Right lobe of liver (tissue), 6 donors: ENCODE measurements at regions not wholly inside any gene's neighbourhood (a gene's known extent, or its start where the extent isn't known, plus 50 kb on each side); places are given as distances from the start of the nearest gene placed in this dataset.

ENCODE experiments used
- ATAC-seq, 4 donors: fragments of 200-7000 bp; cut with Tn5 transposase; one replicate each; pipeline ENCODE4 v1.9.1; 2020; ENCODE audit warnings: mild to moderate bottlenecking in 4 of 4, moderate library complexity in 4 of 4
- DNase-seq, 3 donors: peaks; one replicate each; pipeline ENCODE4 v3.0.0-alpha.2; 2020
- H3K27ac ChIP-seq, 3 donors: fragments of 200-600 bp; one replicate each; pipeline ENCODE4 v1.8.0; 2022
- H3K27me3 ChIP-seq, 2 donors: fragments of 200-600 bp; one replicate each; pipeline ENCODE4 v1.8.0; 2022
- H3K36me3 ChIP-seq, 4 donors: fragments of 200-600 bp; sonication (generic) in 1 of 4; one replicate each; pipeline versions ENCODE4 v1.5.1 to v1.8.0; 2017 to 2022; ENCODE audit warnings: control low read depth in 1 of 4
- H3K4me1 ChIP-seq, 4 donors: fragments of 200-600 bp; sonication (generic) in 1 of 4; one replicate each; pipeline versions ENCODE4 v1.5.1 to v1.8.0; 2017 to 2022; ENCODE audit warnings: control low read depth in 1 of 4
- H3K4me3 ChIP-seq, 3 donors: fragments of 200-600 bp; one replicate each; pipeline ENCODE4 v1.8.0; 2022
- H3K9me3 ChIP-seq, 4 donors: fragments of 200-600 bp; sonication (generic) in 1 of 4; one replicate each; pipeline versions ENCODE4 v1.5.1 to v1.8.0; 2017 to 2022; ENCODE audit warnings: control low read depth in 1 of 4
- CTCF ChIP-seq, 4 donors: fragments of 200-600 bp in 3 of 4; fragments of 450-650 bp in 1 of 4; IDR thresholded peaks; one replicate each; pipeline versions ENCODE4 v1.5.1 to v1.8.0; 2016 to 2022; ENCODE audit warnings: antibody characterized with exemption in 4 of 4, mild to moderate bottlenecking in 2 of 4
- POLR2A ChIP-seq: fragments of 450-650 bp; IDR thresholded peaks from one replicate; pipeline ENCODE4 v1.6.1; 2017; ENCODE audit warnings: antibody characterized with exemption, mild to moderate bottlenecking
- WGBS: methylation state at CpG from one replicate; pipeline ENCODE4 v1.1.6; 2018; ENCODE audit warnings: low coverage, low lambda C conversion rate; ENCODE audit not compliant: insufficient coverage; ENCODE audit errors: missing lambda C conversion rate; 5-methylcytosine and 5-hydroxymethylcytosine counted together
- intact Hi-C, 2 donors: fragments of 100-400 bp; cut with DNase I; formaldehyde crosslinking; loops; one replicate each; pipeline versions ENCODE4 v1.11.2 to v1.14.1; 2022
- donor health status: DM: no; HTN: yes; CAD: no.
- donor health status: DM: no; HTN: no; CAD: no.
- donor health status: DM: no; HTN: no; CAD: no.
- donor health status: DM: no; HTN: yes; CAD: no.
- donor health status: DM: no; HTN: yes; CAD: no.

GRCh38 chr17:77564278-77564920, 394.1 kb upstream of the TNRC6C start:
- no peak overlapping the region for H3K4me3 ChIP-seq
- DNase-seq = no peak

GRCh38 chr17:77565166-77565565, 393.3 kb upstream of the TNRC6C start:
- Histone ChIP-seq H3K9me3 (no peaks in the 10 kb centered on the region), H3K4me3 (no peak overlapping the region), H3K27ac (no peak overlapping the region), H3K27me3 (no peaks in the 10 kb centered on the region), H3K36me3 (no peaks in the 10 kb centered on the region), H3K4me1 (no peaks in the 10 kb centered on the region)
- WGBS = 100% methylated on average over 1 of the region's 7 CpGs
- no peak for TF ChIP-seq POLR2A
- TF ChIP-seq CTCF (IDR thresholded peaks at IDR 0.05) = no peak
- intact Hi-C loops = no loop called here
- DNase-seq (no peak), ATAC-seq (no peak)

More at GRCh38 chr17:77564278-77564920, 394.1 kb upstream of the TNRC6C start:
- Histone ChIP-seq H3K9me3 (no peaks in the 10 kb centered on the region), H3K27ac (no peak overlapping the region), H3K36me3 (no peaks in the 10 kb centered on the region), H3K27me3 (no peaks in the 10 kb centered on the region), H3K4me1 (no peaks in the 10 kb centered on the region)
- TF ChIP-seq POLR2A (no peak), CTCF (IDR thresholded peaks at IDR 0.05) (no peak)
- intact Hi-C loops = no loop called here
- no peak for ATAC-seq
- WGBS = 76% methylated on average over 13 of the region's 13 CpGs

GRCh38 chr17:77566151-77566550, 392.4 kb upstream of the TNRC6C start:
- DNase-seq (no peak), ATAC-seq (no peak)
- Histone ChIP-seq H3K36me3 (no peaks in the 10 kb centered on the region), H3K27ac (no peak overlapping the region), H3K4me1 (no peaks in the 10 kb centered on the region), H3K27me3 (no peaks in the 10 kb centered on the region), H3K9me3 (no peaks in the 10 kb centered on the region), H3K4me3 (no peak overlapping the region)
- 40% methylated on average over 2 of the region's 7 CpGs for WGBS
- intact Hi-C loops = no loop called here
- TF ChIP-seq POLR2A (no peak), CTCF (IDR thresholded peaks at IDR 0.05) (no peak)

- TF ChIP-seq POLR2A = no peak
- TF ChIP-seq CTCF (IDR thresholded peaks at IDR 0.05) = no peak
- peak in 1 of 4 donors; percentile 12 for ATAC-seq
- H3K4me3 ChIP-seq = no peak overlapping the region
These were observed 391.9 kb upstream of the TNRC6C start for GRCh38 chr17:77566566-77567138.

More at GRCh38 chr17:77566566-77567138, 391.9 kb upstream of the TNRC6C start:
- H3K36me3 ChIP-seq = no peaks in the 10 kb centered on the region
- H3K27ac ChIP-seq = no peak overlapping the region
- H3K4me1 ChIP-seq = no peaks in the 10 kb centered on the region
- DNase-seq = no peak
- no peaks in the 10 kb centered on the region for H3K27me3 ChIP-seq
- H3K9me3 ChIP-seq = no peaks in the 10 kb centered on the region
- intact Hi-C loops = no loop called here
- 78% methylated on average over 8 of the region's 13 CpGs for WGBS
